HCT116 (cell line): ENCODE measurements at regions not wholly inside any gene's neighbourhood (a gene's known extent, or its start where the extent isn't known, plus 50 kb on each side); places are given as distances from the start of the nearest gene placed in this dataset.

Experiments
- ATAC-seq: fragments of 200-7000 bp; cut with Tn5 transposase; 2 replicates; pipeline ENCODE4 v1.9.1; 2020; ENCODE audit warnings: mild to moderate bottlenecking, moderate library complexity
- BruUV-seq: library from RNA; stranded (reverse); fragments of 400-500 nt; replicated peaks from 2 replicates; lab custom pipeline; 2021; lab: Mats Ljungman, UMichigan
- CTCF ChIA-PET: fragments of 300-600 bp; sonication (Branson Sonifier 250); formaldehyde crosslinking; loops from one replicate; lab custom pipeline; 2021; ENCODE audit warnings: antibody characterized with exemption; lab: Charles Lee
- POLR2A ChIA-PET: fragments of 300-600, 350-600 bp; sonication (Branson Sonifier 250); formaldehyde crosslinking; loops from one replicate; lab custom pipeline; 2021; ENCODE audit warnings: antibody characterized with exemption; lab: Charles Lee
- RAD21 ChIA-PET, 2 experiments: fragments of 300-600 bp; sonication (Branson Sonifier 250); formaldehyde crosslinking; loops; one replicate each; lab custom pipeline; 2023; ENCODE audit warnings: low total read pairs in 2 of 2; ENCODE audit not compliant: uncharacterized antibody in 2 of 2, unreplicated experiment in 2 of 2, low non-redundant PET in 1 of 2; lab: Charles Lee
- DNase-seq: peaks from one replicate; pipeline ENCODE4 v3.0.0-alpha.2; 2010; ENCODE audit warnings: low read depth, low spot score
- H2AFZ ChIP-seq: fragments of 200-600 bp; shearing (Covaris generic), sonication (generic); 2 replicates; pipeline ENCODE4 v1.6.1; 2017; ENCODE audit warnings: low read depth, mixed run types, mixed read lengths, antibody characterized with exemption, low read length; ENCODE audit not compliant: poor library complexity, severe bottlenecking
- H3K27ac ChIP-seq: 2 replicates; pipeline ENCODE4 v1.5.1; 2012; ENCODE audit warnings: low read depth, low read length
- H3K27me3 ChIP-seq: fragments of 200-600 bp; sonication (generic); 2 replicates; pipeline ENCODE4 v1.6.1; 2016; ENCODE audit warnings: mixed run types, low read length, mixed read lengths; ENCODE audit not compliant: insufficient read depth
- H3K36me3 ChIP-seq, 2 experiments: fragments of 200-500 bp in 1 of 2; fragments of 200-600 bp in 1 of 2; sonication (Bioruptor generic) in 1 of 2; sonication (generic) in 1 of 2; 2 replicates each; pipeline versions ENCODE4 v1.5.1 to v1.6.1; 2014 to 2016; ENCODE audit warnings: low read length in 2 of 2, inconsistent platforms in 1 of 2, mixed read lengths in 1 of 2, mixed run types in 1 of 2; ENCODE audit not compliant: insufficient read depth in 2 of 2, control insufficient read depth in 1 of 2
- H3K4me1 ChIP-seq, 2 experiments: fragments of 200-600 bp in 1 of 2; sonication (generic) in 1 of 2; 2 replicates each; pipeline versions ENCODE4 v1.5.1 to v1.6.1; 2012 to 2017; ENCODE audit warnings: low read length in 2 of 2, inconsistent platforms in 1 of 2, mild to moderate bottlenecking in 1 of 2, mixed read lengths in 1 of 2, mixed run types in 1 of 2, moderate library complexity in 1 of 2; ENCODE audit not compliant: insufficient read depth in 2 of 2, control insufficient read depth in 1 of 2
- H3K4me2 ChIP-seq: fragments of 200-600 bp; sonication (generic); 2 replicates; pipeline ENCODE4 v1.6.1; 2017; ENCODE audit warnings: mixed run types, low read length, mixed read lengths
- H3K4me3 ChIP-seq, 2 experiments: fragments of 200-600 bp in 1 of 2; sonication (generic) in 1 of 2; replicated peaks in 1 of 2; 2 replicates each; pipeline ENCODE4 v1.5.1; 2011 to 2016; ENCODE audit warnings: low read length in 2 of 2, control low read depth in 1 of 2, low read depth in 1 of 2, mild to moderate bottlenecking in 1 of 2, mixed read lengths in 1 of 2, mixed run types in 1 of 2
- H3K79me2 ChIP-seq: fragments of 200-600 bp; sonication (generic); 2 replicates; pipeline ENCODE4 v1.6.1; 2017; ENCODE audit warnings: mild to moderate bottlenecking, mixed run types, low read length, moderate library complexity, mixed read lengths; ENCODE audit not compliant: insufficient read depth
- H3K9ac ChIP-seq: fragments of 200-600 bp; sonication (generic); 2 replicates; pipeline ENCODE4 v1.6.1; 2016; ENCODE audit warnings: low read length, mixed read lengths
- H3K9me2 ChIP-seq: fragments of 200-600 bp; sonication (generic), shearing (Covaris generic); 2 replicates; pipeline ENCODE4 v1.6.1; 2017; ENCODE audit warnings: mixed run types, mild to moderate bottlenecking, moderate library complexity; ENCODE audit not compliant: insufficient read depth
- H3K9me3 ChIP-seq, 2 experiments: fragments of 200-500 bp in 1 of 2; fragments of 200-600 bp in 1 of 2; sonication (Bioruptor generic) in 1 of 2; sonication (generic) in 1 of 2; 2 replicates each; pipeline ENCODE4 v1.6.1; 2014 to 2017; ENCODE audit warnings: low read length in 2 of 2, mixed read lengths in 2 of 2, inconsistent platforms in 1 of 2, low read depth in 1 of 2, mild to moderate bottlenecking in 1 of 2, mixed run types in 1 of 2, moderate library complexity in 1 of 2; ENCODE audit not compliant: control insufficient read depth in 1 of 2, insufficient read depth in 1 of 2
- H4K20me1 ChIP-seq: fragments of 200-600 bp; sonication (generic), shearing (Covaris generic); 2 replicates; pipeline ENCODE4 v1.6.1; 2017; ENCODE audit warnings: mixed run types, mild to moderate bottlenecking, moderate library complexity; ENCODE audit not compliant: insufficient read depth
- CBX3 ChIP-seq: IDR thresholded peaks from 2 replicates; pipeline ENCODE4 v1.6.1; 2012; ENCODE audit warnings: low read depth
- CEBPB ChIP-seq: IDR thresholded peaks from 2 replicates; pipeline ENCODE4 v1.6.1; 2012; ENCODE audit warnings: low read depth
- ELF1 ChIP-seq: IDR thresholded peaks from 2 replicates; pipeline ENCODE4 v1.6.1; 2012; ENCODE audit warnings: low read depth, borderline replicate concordance
- EZH2 ChIP-seq: fragments of 200-600 bp; sonication (generic); IDR thresholded peaks from 2 replicates; pipeline ENCODE4 v1.6.1; 2017; ENCODE audit warnings: antibody characterized with exemption, mixed run types
- MAX ChIP-seq: IDR thresholded peaks from 2 replicates; pipeline ENCODE4 v1.6.1; 2012
- POLR2A ChIP-seq: IDR thresholded peaks from 2 replicates; pipeline ENCODE4 v1.7.0; 2011; ENCODE audit warnings: borderline replicate concordance; ENCODE audit not compliant: insufficient read depth, insufficient read length; ENCODE audit errors: extremely low read depth
- POLR2AphosphoS5 ChIP-seq: IDR thresholded peaks from 2 replicates; pipeline ENCODE4 v1.6.1; 2011; ENCODE audit warnings: mild to moderate bottlenecking, low read depth, low read length, moderate library complexity
- RAD21 ChIP-seq: IDR thresholded peaks from 2 replicates; pipeline ENCODE4 v1.6.1; 2012; ENCODE audit warnings: low read depth, mild to moderate bottlenecking
- SIN3A ChIP-seq: IDR thresholded peaks from 2 replicates; pipeline ENCODE4 v1.6.1; 2012; ENCODE audit warnings: low read depth
- SP1 ChIP-seq: IDR thresholded peaks from 2 replicates; pipeline ENCODE4 v1.6.1; 2012; ENCODE audit warnings: low read depth
- SRF ChIP-seq: IDR thresholded peaks from 2 replicates; pipeline ENCODE4 v1.6.1; 2012; ENCODE audit warnings: low read depth
- TCF7L2 ChIP-seq: IDR thresholded peaks from 2 replicates; pipeline ENCODE4 v1.7.0; 2011; ENCODE audit warnings: borderline replicate concordance, inconsistent platforms; ENCODE audit not compliant: insufficient read depth, insufficient read length; ENCODE audit errors: extremely low read depth
- ZBTB33 ChIP-seq: IDR thresholded peaks from 2 replicates; pipeline ENCODE4 v1.6.1; 2011; ENCODE audit warnings: mild to moderate bottlenecking, low read length, moderate library complexity; ENCODE audit not compliant: insufficient replicate concordance; ENCODE audit errors: extremely low read depth
- ZFX ChIP-seq: fragments of 450-650 bp; IDR thresholded peaks from 2 replicates; pipeline ENCODE4 v1.6.1; 2017
- intact Hi-C: fragments of 100-400 bp; cut with micrococcal nuclease; formaldehyde crosslinking; loops from 2 replicates; pipeline ENCODE4 v1.10.0; 2022
- TF ChIP-seq, protein P1 (sequence below): IDR thresholded peaks from 2 replicates; pipeline ENCODE4 v1.6.1; 2012; ENCODE audit warnings: low read depth

GRCh38 chr1:69502991-69503390, 64.7 kb upstream of the LRRC7 start:
- no peak for DNase-seq
- no peaks in the 10 kb centered on the region for H3K9me3 ChIP-seq
- peaks cover 18% of the 10 kb centered on the region for H3K27me3 ChIP-seq
- no peaks in the 10 kb centered on the region for H3K9me2 ChIP-seq
- intact Hi-C loops: no loop called here
- H2AFZ ChIP-seq: no peak overlapping the region
- TF ChIP-seq EZH2: no peak
- TF ChIP-seq CEBPB: no peak
- no peak for TF ChIP-seq MAX
- TF ChIP-seq TCF7L2: no peak
- no peak for TF ChIP-seq SIN3A
- no peak for TF ChIP-seq ZFX
- TF ChIP-seq POLR2AphosphoS5: no peak
- TF ChIP-seq ELF1: no peak
- TF ChIP-seq CBX3: no peak
- TF ChIP-seq SRF: no peak
- TF ChIP-seq, protein P1, sequence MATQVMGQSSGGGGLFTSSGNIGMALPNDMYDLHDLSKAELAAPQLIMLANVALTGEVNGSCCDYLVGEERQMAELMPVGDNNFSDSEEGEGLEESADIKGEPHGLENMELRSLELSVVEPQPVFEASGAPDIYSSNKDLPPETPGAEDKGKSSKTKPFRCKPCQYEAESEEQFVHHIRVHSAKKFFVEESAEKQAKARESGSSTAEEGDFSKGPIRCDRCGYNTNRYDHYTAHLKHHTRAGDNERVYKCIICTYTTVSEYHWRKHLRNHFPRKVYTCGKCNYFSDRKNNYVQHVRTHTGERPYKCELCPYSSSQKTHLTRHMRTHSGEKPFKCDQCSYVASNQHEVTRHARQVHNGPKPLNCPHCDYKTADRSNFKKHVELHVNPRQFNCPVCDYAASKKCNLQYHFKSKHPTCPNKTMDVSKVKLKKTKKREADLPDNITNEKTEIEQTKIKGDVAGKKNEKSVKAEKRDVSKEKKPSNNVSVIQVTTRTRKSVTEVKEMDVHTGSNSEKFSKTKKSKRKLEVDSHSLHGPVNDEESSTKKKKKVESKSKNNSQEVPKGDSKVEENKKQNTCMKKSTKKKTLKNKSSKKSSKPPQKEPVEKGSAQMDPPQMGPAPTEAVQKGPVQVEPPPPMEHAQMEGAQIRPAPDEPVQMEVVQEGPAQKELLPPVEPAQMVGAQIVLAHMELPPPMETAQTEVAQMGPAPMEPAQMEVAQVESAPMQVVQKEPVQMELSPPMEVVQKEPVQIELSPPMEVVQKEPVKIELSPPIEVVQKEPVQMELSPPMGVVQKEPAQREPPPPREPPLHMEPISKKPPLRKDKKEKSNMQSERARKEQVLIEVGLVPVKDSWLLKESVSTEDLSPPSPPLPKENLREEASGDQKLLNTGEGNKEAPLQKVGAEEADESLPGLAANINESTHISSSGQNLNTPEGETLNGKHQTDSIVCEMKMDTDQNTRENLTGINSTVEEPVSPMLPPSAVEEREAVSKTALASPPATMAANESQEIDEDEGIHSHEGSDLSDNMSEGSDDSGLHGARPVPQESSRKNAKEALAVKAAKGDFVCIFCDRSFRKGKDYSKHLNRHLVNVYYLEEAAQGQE: no peak
- TF ChIP-seq ZBTB33: no peak
- no peak for TF ChIP-seq SP1
- no peak for TF ChIP-seq RAD21
- TF ChIP-seq POLR2A: no peak
- TF ChIP-seq, all 23 proteins: peak for 0
- Histone ChIP-seq H3K4me2 (no peak overlapping the region), H3K4me1 (no peaks in the 10 kb centered on the region), H3K27ac (no peak overlapping the region), H4K20me1 (no peaks in the 10 kb centered on the region), H3K4me3 (no peak overlapping the region), H3K36me3 (no peaks in the 10 kb centered on the region), H3K9ac (no peak overlapping the region), H3K79me2 (no peaks in the 10 kb centered on the region)
- POLR2A ChIA-PET: no interaction called here
- RAD21 ChIA-PET: no interaction called here
- CTCF ChIA-PET: no interaction called here
- BruUV-seq: no TSS peak
- ATAC-seq: no peak
